PC-3 (cell line): ENCODE measurements at regions not wholly inside any gene's neighbourhood (a gene's known extent, or its start where the extent isn't known, plus 50 kb on each side); places are given as distances from the start of the nearest gene placed in this dataset.

ENCODE experiments used
- EZH2phosphoT487 ChIP-seq: fragments of 300-600 bp; sonication (generic); IDR thresholded peaks from 2 replicates; pipeline ENCODE4 v1.6.1; 2018; ENCODE audit warnings: mild to moderate bottlenecking, antibody characterized with exemption, low read length, borderline replicate concordance
- TF ChIP-seq, protein P1 (sequence below): fragments of 300-600 bp; sonication (generic); conservative IDR thresholded peaks from 2 replicates; pipeline ENCODE4 v1.5.1; 2017; ENCODE audit warnings: antibody characterized with exemption, low read depth, mild to moderate bottlenecking, low read length

DNA sequence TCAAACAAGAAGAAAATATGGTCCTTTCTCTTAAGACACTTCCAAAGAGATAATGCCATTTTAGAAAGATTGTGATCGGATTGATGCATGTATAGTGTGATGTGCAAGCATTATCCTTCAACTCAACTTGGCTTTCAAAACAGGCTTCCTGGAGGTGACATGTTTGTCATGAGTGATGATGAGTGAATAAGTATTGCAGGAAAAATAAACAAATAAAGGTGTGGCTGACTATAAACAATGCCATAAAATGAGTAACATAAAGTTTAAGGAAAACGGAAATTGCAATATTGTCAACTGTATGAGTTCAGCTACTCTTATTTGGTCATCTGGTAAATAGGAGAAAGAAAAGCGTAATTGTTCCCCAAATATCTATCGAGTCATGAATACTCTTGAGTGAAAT, 1283.7 kb downstream of the PCDH9 start:
- TF ChIP-seq, protein P1, sequence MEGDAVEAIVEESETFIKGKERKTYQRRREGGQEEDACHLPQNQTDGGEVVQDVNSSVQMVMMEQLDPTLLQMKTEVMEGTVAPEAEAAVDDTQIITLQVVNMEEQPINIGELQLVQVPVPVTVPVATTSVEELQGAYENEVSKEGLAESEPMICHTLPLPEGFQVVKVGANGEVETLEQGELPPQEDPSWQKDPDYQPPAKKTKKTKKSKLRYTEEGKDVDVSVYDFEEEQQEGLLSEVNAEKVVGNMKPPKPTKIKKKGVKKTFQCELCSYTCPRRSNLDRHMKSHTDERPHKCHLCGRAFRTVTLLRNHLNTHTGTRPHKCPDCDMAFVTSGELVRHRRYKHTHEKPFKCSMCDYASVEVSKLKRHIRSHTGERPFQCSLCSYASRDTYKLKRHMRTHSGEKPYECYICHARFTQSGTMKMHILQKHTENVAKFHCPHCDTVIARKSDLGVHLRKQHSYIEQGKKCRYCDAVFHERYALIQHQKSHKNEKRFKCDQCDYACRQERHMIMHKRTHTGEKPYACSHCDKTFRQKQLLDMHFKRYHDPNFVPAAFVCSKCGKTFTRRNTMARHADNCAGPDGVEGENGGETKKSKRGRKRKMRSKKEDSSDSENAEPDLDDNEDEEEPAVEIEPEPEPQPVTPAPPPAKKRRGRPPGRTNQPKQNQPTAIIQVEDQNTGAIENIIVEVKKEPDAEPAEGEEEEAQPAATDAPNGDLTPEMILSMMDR = no peak
- no peak for TF ChIP-seq EZH2phosphoT487
